PC-9 (cell line): ENCODE measurements at regions not wholly inside any gene's neighbourhood (a gene's known extent, or its start where the extent isn't known, plus 50 kb on each side); places are given as distances from the start of the nearest gene placed in this dataset.

ENCODE experiments used
- BruUV-seq: library from RNA; stranded (reverse); fragments of 400-500 nt; replicated peaks from 2 replicates; lab custom pipeline; 2021; lab: Mats Ljungman, UMichigan
- CTCF ChIA-PET: fragments of 300-600 bp; sonication (Branson Sonifier 250); formaldehyde crosslinking; loops from one replicate; lab custom pipeline; 2022; ENCODE audit warnings: antibody characterized with exemption; lab: Charles Lee
- POLR2A ChIA-PET: fragments of 300-600 bp; sonication (Branson Sonifier 250); formaldehyde crosslinking; loops from one replicate; lab custom pipeline; 2022; ENCODE audit warnings: antibody characterized with exemption; ENCODE audit not compliant: unreplicated experiment; lab: Charles Lee
- DNase-seq, 2 experiments: peaks; one replicate each; pipeline versions ENCODE4 v3.0.0 to v3.0.0-alpha.2; 2015 to 2022; ENCODE audit warnings: mixed read lengths in 1 of 2
- H2AFZ ChIP-seq: fragments of 200-600 bp; sonication (generic); 2 replicates; pipeline ENCODE4 v1.8.1; 2017; ENCODE audit warnings: antibody characterized with exemption
- H3F3A ChIP-seq: fragments of 200-600 bp; sonication (generic); 2 replicates; pipeline ENCODE4 v1.8.1; 2017; ENCODE audit warnings: antibody characterized with exemption, mild to moderate bottlenecking, low read depth; ENCODE audit not compliant: insufficient read depth
- H3K27ac ChIP-seq: fragments of 200-600 bp; sonication (generic); 2 replicates; pipeline ENCODE4 v1.6.1; 2016; ENCODE audit warnings: mixed run types
- H3K27me3 ChIP-seq: fragments of 200-600 bp; sonication (generic); 2 replicates; pipeline ENCODE4 v1.6.1; 2016; ENCODE audit warnings: low read depth, mixed run types; ENCODE audit not compliant: insufficient read depth
- H3K36me3 ChIP-seq: fragments of 200-600 bp; sonication (generic); 2 replicates; pipeline ENCODE4 v1.6.1; 2016; ENCODE audit warnings: low read depth, mixed run types
- H3K4me1 ChIP-seq: fragments of 200-600 bp; sonication (generic); replicated peaks from 2 replicates; pipeline ENCODE4 v1.6.1; 2016; ENCODE audit warnings: mixed run types; ENCODE audit not compliant: insufficient read depth
- H3K4me2 ChIP-seq: fragments of 200-600 bp; sonication (generic); 2 replicates; pipeline ENCODE4 v1.6.1; 2017; ENCODE audit warnings: mixed run types
- H3K4me3 ChIP-seq: fragments of 200-600 bp; sonication (generic); 2 replicates; pipeline ENCODE4 v1.6.1; 2016; ENCODE audit warnings: mixed run types
- H3K79me2 ChIP-seq: fragments of 200-600 bp; sonication (generic); 2 replicates; pipeline ENCODE4 v1.6.1; 2017; ENCODE audit warnings: low read depth, mixed run types
- H3K9me2 ChIP-seq: fragments of 200-600 bp; sonication (generic); 2 replicates; pipeline ENCODE4 v1.8.1; 2017; ENCODE audit warnings: mild to moderate bottlenecking; ENCODE audit not compliant: insufficient read depth
- H3K9me3 ChIP-seq: fragments of 200-600 bp; sonication (generic); 2 replicates; pipeline ENCODE4 v1.8.1; 2016; ENCODE audit warnings: low read depth; ENCODE audit not compliant: insufficient read depth
- H4K20me1 ChIP-seq: fragments of 200-600 bp; sonication (generic); 2 replicates; pipeline ENCODE4 v1.8.1; 2017; ENCODE audit not compliant: insufficient read depth
- EZH2 ChIP-seq: fragments of 200-600 bp; sonication (generic); IDR thresholded peaks from 2 replicates; pipeline ENCODE4 v1.8.0; 2017; ENCODE audit warnings: antibody characterized with exemption, low read depth
- intact Hi-C: fragments of 100-400 bp; cut with micrococcal nuclease; formaldehyde crosslinking; loops from one replicate; pipeline ENCODE4 v1.10.0; 2022; ENCODE audit not compliant: unreplicated experiment
- TF ChIP-seq, protein P1 (sequence below): fragments of 200-600 bp; sonication (generic); conservative IDR thresholded peaks from 2 replicates; pipeline ENCODE4 v1.6.1; 2017; ENCODE audit warnings: mixed run types, antibody characterized with exemption, mild to moderate bottlenecking, moderate library complexity

DNA sequence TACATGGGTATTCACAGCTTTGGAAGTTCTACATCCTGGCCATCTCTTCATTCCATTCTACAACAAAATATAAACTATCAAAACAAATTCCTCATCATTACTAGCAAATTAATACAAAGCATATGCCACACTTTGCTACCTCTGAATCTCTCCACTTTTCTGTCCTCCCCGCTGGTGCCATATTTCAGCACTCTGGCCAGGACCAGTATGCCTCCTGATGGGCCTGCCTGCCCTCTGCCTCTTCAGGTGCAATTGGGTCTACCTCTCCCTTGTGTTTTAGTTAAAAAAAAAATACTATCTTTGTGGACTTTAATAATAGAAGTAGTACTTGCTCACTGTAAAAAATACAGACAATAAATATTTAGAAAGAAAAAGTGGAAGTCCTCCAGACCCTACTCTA is 448.8 kb downstream of the WDR72 start:
- no peaks in the 10 kb centered on the region for H3K9me3 ChIP-seq
- no peaks in the 10 kb centered on the region for H3K79me2 ChIP-seq
- intact Hi-C loops: no loop called here
- no peak for DNase-seq
- H2AFZ ChIP-seq: no peak overlapping the region
- H3K4me2 ChIP-seq: no peak overlapping the region
- H3K27me3 ChIP-seq: no peaks in the 10 kb centered on the region; the same call in 1 of the 2 replicates
- H3K9me2 ChIP-seq: no peaks in the 10 kb centered on the region
- CTCF ChIA-PET: no interaction called here
- H3K4me1 ChIP-seq: no peaks in the 10 kb centered on the region
- no peaks in the 10 kb centered on the region for H3F3A ChIP-seq
- POLR2A ChIA-PET: no interaction called here
- no peak overlapping the region for H3K4me3 ChIP-seq
- H3K36me3 ChIP-seq: no peaks in the 10 kb centered on the region
- no peak overlapping the region for H3K27ac ChIP-seq
- TF ChIP-seq EZH2: no peak
- TF ChIP-seq, protein P1, sequence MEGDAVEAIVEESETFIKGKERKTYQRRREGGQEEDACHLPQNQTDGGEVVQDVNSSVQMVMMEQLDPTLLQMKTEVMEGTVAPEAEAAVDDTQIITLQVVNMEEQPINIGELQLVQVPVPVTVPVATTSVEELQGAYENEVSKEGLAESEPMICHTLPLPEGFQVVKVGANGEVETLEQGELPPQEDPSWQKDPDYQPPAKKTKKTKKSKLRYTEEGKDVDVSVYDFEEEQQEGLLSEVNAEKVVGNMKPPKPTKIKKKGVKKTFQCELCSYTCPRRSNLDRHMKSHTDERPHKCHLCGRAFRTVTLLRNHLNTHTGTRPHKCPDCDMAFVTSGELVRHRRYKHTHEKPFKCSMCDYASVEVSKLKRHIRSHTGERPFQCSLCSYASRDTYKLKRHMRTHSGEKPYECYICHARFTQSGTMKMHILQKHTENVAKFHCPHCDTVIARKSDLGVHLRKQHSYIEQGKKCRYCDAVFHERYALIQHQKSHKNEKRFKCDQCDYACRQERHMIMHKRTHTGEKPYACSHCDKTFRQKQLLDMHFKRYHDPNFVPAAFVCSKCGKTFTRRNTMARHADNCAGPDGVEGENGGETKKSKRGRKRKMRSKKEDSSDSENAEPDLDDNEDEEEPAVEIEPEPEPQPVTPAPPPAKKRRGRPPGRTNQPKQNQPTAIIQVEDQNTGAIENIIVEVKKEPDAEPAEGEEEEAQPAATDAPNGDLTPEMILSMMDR: no peak
- H4K20me1 ChIP-seq: no peaks in the 10 kb centered on the region
- BruUV-seq: no TSS peak

DNA sequence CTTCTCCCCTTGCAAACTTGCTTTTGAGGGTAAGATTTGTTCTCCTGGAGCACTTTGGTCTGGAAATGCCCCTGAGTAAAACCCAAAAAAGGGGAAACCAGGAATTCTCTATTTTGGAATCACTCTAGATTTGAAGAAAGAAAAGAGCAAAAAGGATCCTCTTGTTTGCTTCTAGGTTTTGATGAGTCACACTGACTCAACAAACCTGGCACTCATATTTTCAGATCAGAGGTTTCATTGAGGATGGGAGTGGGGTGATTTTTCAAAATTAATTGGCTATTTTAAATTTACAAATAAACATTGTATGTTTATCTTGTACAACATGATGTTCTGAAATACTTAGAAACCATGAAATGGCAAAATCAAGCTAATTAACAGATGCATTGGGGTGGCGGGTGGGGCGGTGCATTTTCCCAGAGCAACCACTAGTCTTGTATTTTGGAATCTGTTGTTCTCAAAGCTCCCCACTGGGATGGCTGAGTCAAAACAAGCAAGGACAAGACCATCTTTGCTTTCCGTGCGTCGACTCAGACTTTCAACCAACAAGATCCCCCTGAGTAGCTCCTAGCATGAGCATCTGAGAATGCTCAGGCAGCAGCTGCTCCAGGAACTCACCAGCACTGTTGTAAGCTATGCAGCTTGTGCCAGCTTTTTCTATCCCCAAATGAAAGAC is 451.4 kb downstream of the WDR72 start:
- CTCF ChIA-PET: no interaction called here
- Histone ChIP-seq H4K20me1 (no peaks in the 10 kb centered on the region), H3K4me1 (no peaks in the 10 kb centered on the region), H3F3A (no peaks in the 10 kb centered on the region), H3K79me2 (no peaks in the 10 kb centered on the region), H3K4me2 (no peak overlapping the region), H3K4me3 (no peak overlapping the region), H3K9me3 (no peaks in the 10 kb centered on the region), H2AFZ (no peak overlapping the region), H3K27me3 (no peaks in the 10 kb centered on the region), H3K9me2 (no peaks in the 10 kb centered on the region), H3K27ac (no peak overlapping the region), H3K36me3 (no peaks in the 10 kb centered on the region)
- BruUV-seq: no TSS peak
- POLR2A ChIA-PET: no interaction called here
- TF ChIP-seq, protein P1: no peak
- TF ChIP-seq EZH2: no peak
- intact Hi-C loops: no loop called here
- DNase-seq: no peak

DNA sequence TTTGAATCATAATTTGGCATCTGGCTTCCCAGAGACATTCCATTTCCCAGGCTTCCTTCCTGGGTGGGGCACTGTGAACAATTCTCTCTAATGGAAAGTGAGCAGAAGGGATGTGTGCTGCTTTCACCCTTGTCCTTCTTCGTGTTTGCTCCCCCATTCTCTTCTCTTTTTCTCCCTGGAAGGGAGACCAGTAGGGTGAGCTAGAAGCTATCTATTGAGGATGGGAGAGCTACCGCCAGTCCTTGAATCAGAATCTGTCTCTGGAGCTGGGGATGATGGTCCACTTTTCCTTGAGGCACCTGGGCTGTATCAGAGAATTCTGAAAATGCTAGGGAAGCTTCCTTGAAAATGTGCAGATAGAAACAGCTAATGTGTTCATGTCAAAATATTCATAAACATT is 453.9 kb downstream of the WDR72 start:
- Histone ChIP-seq H3K4me1 (no peaks in the 10 kb centered on the region), H3K79me2 (no peaks in the 10 kb centered on the region), H3K9me2 (no peaks in the 10 kb centered on the region), H3K4me2 (no peak overlapping the region), H3K27me3 (no peaks in the 10 kb centered on the region), H3K36me3 (no peaks in the 10 kb centered on the region), H3K9me3 (no peaks in the 10 kb centered on the region), H3F3A (no peaks in the 10 kb centered on the region), H3K4me3 (no peak overlapping the region), H3K27ac (no peak overlapping the region), H2AFZ (no peak overlapping the region), H4K20me1 (no peaks in the 10 kb centered on the region)
- no peak for TF ChIP-seq EZH2
- TF ChIP-seq, protein P1: no peak
- BruUV-seq: no TSS peak
- POLR2A ChIA-PET: no interaction called here
- intact Hi-C loops: no loop called here
- no peak for DNase-seq
- CTCF ChIA-PET: no interaction called here
